GM12878 (cell line): ENCODE measurements at regions not wholly inside any gene's neighbourhood (a gene's known extent, or its start where the extent isn't known, plus 50 kb on each side); places are given as distances from the start of the nearest gene placed in this dataset.

Experiments
- ATAC-seq: fragments of 200-7000 bp; cut with Tn5 transposase; 3 replicates; pipeline ENCODE4 v1.9.1; 2020; ENCODE audit warnings: mild to moderate bottlenecking, moderate library complexity
- BruUV-seq: library from RNA; stranded (reverse); fragments of 400-500 nt; replicated peaks from 2 replicates; lab custom pipeline; 2021; lab: Mats Ljungman, UMichigan
- CTCF ChIA-PET: fragments of 300-600 bp; sonication (Branson Sonifier 250); formaldehyde crosslinking; extraction: SDS; loops from one replicate; lab custom pipeline; 2021; ENCODE audit warnings: inconsistent platforms; lab: Yijun Ruan, JAX
- POLR2A ChIA-PET: fragments of 350-600 bp; formaldehyde crosslinking; extraction: SDS; loops from one replicate; lab custom pipeline; 2021; ENCODE audit warnings: inconsistent platforms; lab: Charles Lee
- RAD21 ChIA-PET: fragments of 300-600 bp; sonication (Branson Sonifier 250); formaldehyde crosslinking; loops from one replicate; lab custom pipeline; 2023; ENCODE audit warnings: antibody characterized with exemption; ENCODE audit not compliant: unreplicated experiment; lab: Charles Lee
- SMC1A ChIA-PET: fragments of 300-600 bp; sonication (Branson Sonifier 250); formaldehyde crosslinking; loops from one replicate; lab custom pipeline; 2023; ENCODE audit not compliant: unreplicated experiment, uncharacterized antibody; lab: Charles Lee
- DNase-seq: peaks from one replicate; pipeline ENCODE4 v3.0.0-alpha.2; 2011; ENCODE audit warnings: low read depth, low spot score
- FAIRE-seq: peaks from 3 replicates; lab custom pipeline; 2011; peaks lifted over from hg19 to GRCh38; lab: Jason Lieb, UNC
- H2AFZ ChIP-seq: 2 replicates; pipeline ENCODE4 v1.6.0; 2011; ENCODE audit warnings: low read depth, low read length, control low read depth; ENCODE audit not compliant: control insufficient read depth
- H3K27ac ChIP-seq: 2 replicates; pipeline ENCODE4 v1.5.1; 2011; ENCODE audit warnings: control low read depth; ENCODE audit not compliant: control insufficient read depth, insufficient read depth
- H3K27me3 ChIP-seq, 2 experiments: replicated peaks in 1 of 2; 2 replicates each; pipeline versions ENCODE4 v1.6.0 to v1.6.1; 2011; ENCODE audit warnings: low read length in 1 of 2; ENCODE audit not compliant: control insufficient read depth in 2 of 2, insufficient read depth in 2 of 2
- H3K36me3 ChIP-seq, 2 experiments: 2 replicates each; pipeline ENCODE4 v1.5.1; 2011; ENCODE audit warnings: low read length in 1 of 2; ENCODE audit not compliant: control insufficient read depth in 2 of 2, insufficient read depth in 2 of 2
- H3K4me1 ChIP-seq: 2 replicates; pipeline ENCODE4 v1.6.1; 2011; ENCODE audit warnings: mild to moderate bottlenecking, low read length, moderate library complexity, mixed read lengths; ENCODE audit not compliant: control insufficient read depth, insufficient read depth
- H3K4me2 ChIP-seq: 2 replicates; pipeline ENCODE4 v1.6.0; 2011; ENCODE audit warnings: control low read depth; ENCODE audit not compliant: control insufficient read depth, insufficient read depth
- H3K4me3 ChIP-seq: fragments of 200-600 bp; sonication (generic); 2 replicates; pipeline ENCODE4 v1.5.1; 2016
- H3K79me2 ChIP-seq: 2 replicates; pipeline ENCODE4 v1.6.0; 2011; ENCODE audit warnings: low read length; ENCODE audit not compliant: control insufficient read depth, insufficient read depth
- H3K9ac ChIP-seq: 2 replicates; pipeline ENCODE4 v1.8.0; 2011; ENCODE audit warnings: low read length, control low read depth, mixed read lengths; ENCODE audit not compliant: control insufficient read depth, insufficient read depth
- H3K9me3 ChIP-seq: replicated peaks from 3 replicates; pipeline ENCODE4 v1.5.1; 2011; ENCODE audit warnings: mild to moderate bottlenecking, low read length; ENCODE audit not compliant: control insufficient read depth, insufficient read depth
- H4K20me1 ChIP-seq: 2 replicates; pipeline ENCODE4 v1.6.0; 2011; ENCODE audit not compliant: control insufficient read depth, insufficient read depth
- HSF1 ChIP-seq: fragments of 150-350 bp; IDR thresholded peaks from 2 replicates; pipeline ENCODE4 v1.6.1; 2014; ENCODE audit warnings: mild to moderate bottlenecking, low read depth, low read length
- KLF5 ChIP-seq: fragments of 450-650 bp; IDR thresholded peaks from 2 replicates; pipeline ENCODE4 v1.6.1; 2014; ENCODE audit warnings: mild to moderate bottlenecking; ENCODE audit not compliant: partially characterized antibody
- PML ChIP-seq: IDR thresholded peaks from 2 replicates; pipeline ENCODE4 v1.6.1; 2012; ENCODE audit warnings: low read length, inconsistent platforms
- POLR2A ChIP-seq: IDR thresholded peaks from 2 replicates; pipeline ENCODE4 v1.6.1; 2011; ENCODE audit warnings: low read depth, mild to moderate bottlenecking, low read length
- PRDM15 ChIP-seq: fragments of 450-650 bp; formaldehyde crosslinking; IDR thresholded peaks from 2 replicates; pipeline ENCODE4 v1.4.0; 2020; ENCODE audit warnings: mild to moderate bottlenecking, moderate library complexity
- ZNF274 ChIP-seq: IDR thresholded peaks from one replicate; pipeline ENCODE4 v1.8.0; 2011; ENCODE audit not compliant: insufficient read length, insufficient read depth
- WGBS: methylation state at CpG from one replicate; pipeline ENCODE4 v1.1.6; 2016; ENCODE audit warnings: low lambda C conversion rate; ENCODE audit not compliant: insufficient replicate concordance, insufficient coverage; ENCODE audit errors: missing lambda C conversion rate; 5-methylcytosine and 5-hydroxymethylcytosine counted together
- in situ Hi-C: fragments of 300-500 bp; cut with MboI; formaldehyde crosslinking; loops from 9 replicates; pipeline ENCODE4 v1.14.3; 2018; ENCODE audit warnings: mixed read lengths
- intact Hi-C: fragments of 100-400 bp; cut with micrococcal nuclease; formaldehyde crosslinking; loops from one replicate; pipeline ENCODE4 v1.14.2; 2022; ENCODE audit not compliant: unreplicated experiment
- TF ChIP-seq, protein P1 (sequence below): fragments of 450-650 bp; conservative IDR thresholded peaks from 2 replicates; pipeline ENCODE4 v1.6.1; 2017; ENCODE audit warnings: mild to moderate bottlenecking, moderate library complexity

GRCh38 chrX:148333989-148334388, 166.4 kb upstream of the AFF2 start:
- no peaks in the 10 kb centered on the region for H3K79me2 ChIP-seq
- no peaks in the 10 kb centered on the region for H4K20me1 ChIP-seq
- H3K9me3 ChIP-seq: no peaks in the 10 kb centered on the region
- no peaks in the 10 kb centered on the region for H3K4me1 ChIP-seq
- RAD21 ChIA-PET: no interaction called here
- H3K4me2 ChIP-seq: no peak overlapping the region
- POLR2A ChIA-PET: no interaction called here
- H3K4me3 ChIP-seq: no peak overlapping the region
- no peak for TF ChIP-seq PML
- no peak for TF ChIP-seq KLF5
- TF ChIP-seq, protein P1, sequence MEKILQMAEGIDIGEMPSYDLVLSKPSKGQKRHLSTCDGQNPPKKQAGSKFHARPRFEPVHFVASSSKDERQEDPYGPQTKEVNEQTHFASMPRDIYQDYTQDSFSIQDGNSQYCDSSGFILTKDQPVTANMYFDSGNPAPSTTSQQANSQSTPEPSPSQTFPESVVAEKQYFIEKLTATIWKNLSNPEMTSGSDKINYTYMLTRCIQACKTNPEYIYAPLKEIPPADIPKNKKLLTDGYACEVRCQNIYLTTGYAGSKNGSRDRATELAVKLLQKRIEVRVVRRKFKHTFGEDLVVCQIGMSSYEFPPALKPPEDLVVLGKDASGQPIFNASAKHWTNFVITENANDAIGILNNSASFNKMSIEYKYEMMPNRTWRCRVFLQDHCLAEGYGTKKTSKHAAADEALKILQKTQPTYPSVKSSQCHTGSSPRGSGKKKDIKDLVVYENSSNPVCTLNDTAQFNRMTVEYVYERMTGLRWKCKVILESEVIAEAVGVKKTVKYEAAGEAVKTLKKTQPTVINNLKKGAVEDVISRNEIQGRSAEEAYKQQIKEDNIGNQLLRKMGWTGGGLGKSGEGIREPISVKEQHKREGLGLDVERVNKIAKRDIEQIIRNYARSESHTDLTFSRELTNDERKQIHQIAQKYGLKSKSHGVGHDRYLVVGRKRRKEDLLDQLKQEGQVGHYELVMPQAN: no peak
- TF ChIP-seq PRDM15 (CRISPR knock-in tag): no peak
- TF ChIP-seq POLR2A: no peak
- no peak for TF ChIP-seq ZNF274
- no peak for TF ChIP-seq HSF1
- no peaks in the 10 kb centered on the region for H3K36me3 ChIP-seq
- intact Hi-C loops: no loop called here
- no peak for DNase-seq
- ATAC-seq: no peak
- CTCF ChIA-PET: no interaction called here
- no peak overlapping the region for H3K27ac ChIP-seq
- no peaks in the 10 kb centered on the region for H3K27me3 ChIP-seq
- in situ Hi-C loops: no loop called here
- no TSS peak for BruUV-seq
- SMC1A ChIA-PET: no interaction called here
- FAIRE-seq: no peak
- H2AFZ ChIP-seq: no peak overlapping the region
- 14% methylated on average over 1 of the region's 1 CpG for WGBS
- H3K9ac ChIP-seq: no peak overlapping the region
